ENCODE measurements at regions not wholly inside any gene's neighbourhood (a gene's known extent, or its start where the extent isn't known, plus 50 kb on each side); places are given as distances from the start of the nearest gene placed in this dataset.

DNA sequence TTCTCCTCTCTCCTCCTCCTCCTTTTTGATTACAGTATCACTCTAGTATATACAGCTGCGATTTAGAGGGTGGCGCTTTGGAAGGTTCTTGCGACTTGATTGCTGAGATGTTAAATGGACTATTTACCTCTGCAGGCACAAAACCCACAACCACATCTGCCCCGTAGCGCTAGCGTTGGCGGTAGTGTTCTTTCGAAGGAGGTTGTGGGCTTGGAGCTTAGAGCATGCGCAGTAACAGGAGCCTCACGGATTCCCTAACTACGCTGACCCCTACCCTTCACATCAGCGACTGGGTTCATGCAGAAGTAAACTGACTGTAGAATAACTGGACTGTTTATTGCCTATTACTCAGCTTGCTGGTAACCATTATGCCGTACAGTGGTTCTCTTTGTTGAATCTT lies 58.0 kb downstream of the CGGBP1 start:
- DNase-seq: peak in 1 of 2 donors; percentile 29
- Mint-ChIP-seq H3K4me1 (ENCODE audit: low read depth) (peaks cover 23% of the 10 kb centered on the region), H3K27me3 (ENCODE audit: low read depth) (no peaks in the 10 kb centered on the region), H3K27ac (no peak overlapping the region), H3K9me3 (no peaks in the 10 kb centered on the region), H3K4me3 (peak overlapping the region; percentile 26 to 51), H3K36me3 (ENCODE audit: insufficient read depth in 2 of 2) (no peaks in the 10 kb centered on the region)
- peak; percentile 46 to 50 for ATAC-seq (replicated peaks in 1 of 2)

DNA sequence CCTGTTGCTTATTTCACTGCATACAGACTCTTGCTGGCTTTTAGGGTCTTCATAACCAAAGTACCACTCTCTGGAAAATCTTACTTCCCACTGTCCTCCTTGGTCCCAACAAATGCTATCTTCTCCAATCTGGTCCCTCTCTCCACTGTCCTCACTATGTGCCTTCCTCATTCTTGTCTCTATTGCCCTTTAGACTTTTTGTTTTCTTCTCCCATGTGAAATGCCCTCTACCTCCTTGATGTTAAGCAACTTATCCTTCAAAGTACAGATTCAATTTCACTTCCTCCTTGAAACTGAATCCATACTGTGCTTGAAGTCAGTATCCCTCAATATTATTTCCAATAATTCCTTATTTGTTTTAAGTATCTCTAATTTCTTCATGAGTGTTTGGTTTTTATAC lies 60.8 kb downstream of the CGGBP1 start:
- Mint-ChIP-seq H3K4me3 (no peak overlapping the region), H3K27ac (no peak overlapping the region), H3K9me3 (no peaks in the 10 kb centered on the region), H3K4me1 (ENCODE audit: low read depth) (peaks cover 23% of the 10 kb centered on the region), H3K27me3 (ENCODE audit: low read depth) (no peaks in the 10 kb centered on the region), H3K36me3 (ENCODE audit: insufficient read depth in 2 of 2) (no peaks in the 10 kb centered on the region)
- no peak for ATAC-seq (replicated peaks in 1 of 2)
- no peak for DNase-seq

DNA sequence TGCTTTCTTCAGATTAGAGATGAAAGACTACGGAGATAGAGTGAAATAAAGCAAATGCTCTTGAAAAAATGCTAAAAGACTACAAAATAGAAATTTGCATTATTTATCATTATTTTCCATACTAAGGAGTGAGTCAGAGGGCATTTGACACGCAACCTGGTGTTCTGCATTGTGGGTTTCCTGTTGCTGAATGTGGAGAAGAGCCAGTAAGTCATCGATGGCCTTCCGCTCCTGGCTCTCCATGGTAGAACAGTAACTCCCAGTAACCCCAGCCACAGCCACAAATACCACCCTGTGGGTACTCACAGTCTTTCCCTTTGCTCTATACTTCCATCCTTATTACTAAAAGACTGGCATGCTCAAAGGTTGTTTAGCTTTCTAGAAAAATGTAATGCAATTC lies 61.5 kb downstream of the CGGBP1 start:
- no peaks in the 10 kb centered on the region for H3K36me3 Mint-ChIP-seq (ENCODE audit: insufficient read depth in 2 of 2)
- H3K27me3 Mint-ChIP-seq (ENCODE audit: low read depth): no peaks in the 10 kb centered on the region
- peak overlapping the region; percentile 22 for H3K27ac Mint-ChIP-seq
- no peaks in the 10 kb centered on the region for H3K9me3 Mint-ChIP-seq
- peaks cover 23% of the 10 kb centered on the region for H3K4me1 Mint-ChIP-seq (ENCODE audit: low read depth)
- DNase-seq: peak; percentile 50 to 64
- H3K4me3 Mint-ChIP-seq: peak overlapping the region; percentile 44 to 73
- peak; percentile 95 for ATAC-seq (replicated peaks in 1 of 2)

DNA sequence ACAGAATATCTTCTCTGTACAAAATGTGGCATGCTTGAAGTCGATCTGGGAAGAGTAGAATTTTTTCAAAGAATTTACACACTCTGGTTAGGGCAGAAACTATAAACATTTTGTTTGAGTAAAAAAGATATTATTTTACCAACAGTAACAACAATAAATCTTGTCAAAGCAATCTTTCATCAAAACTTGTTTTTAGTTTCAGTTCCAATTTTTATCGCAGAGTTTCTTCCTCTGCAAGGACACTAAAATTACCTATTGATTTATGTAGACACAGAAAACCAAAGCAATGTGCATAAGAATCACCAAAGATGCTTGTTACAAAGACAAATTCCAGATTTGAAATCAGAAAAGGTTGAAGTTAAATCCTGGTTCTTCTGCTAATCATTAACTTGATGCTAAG lies 61.9 kb downstream of the CGGBP1 start:
- DNase-seq (no peak), ATAC-seq (replicated peaks in 1 of 2) (no peak)
- Mint-ChIP-seq H3K4me3 (peak overlapping the region; percentile 44 to 73), H3K27ac (peak overlapping the region; percentile 22), H3K36me3 (ENCODE audit: insufficient read depth in 2 of 2) (no peaks in the 10 kb centered on the region), H3K27me3 (ENCODE audit: low read depth) (no peaks in the 10 kb centered on the region), H3K4me1 (ENCODE audit: low read depth) (peaks cover 23% of the 10 kb centered on the region), H3K9me3 (no peaks in the 10 kb centered on the region)

DNA sequence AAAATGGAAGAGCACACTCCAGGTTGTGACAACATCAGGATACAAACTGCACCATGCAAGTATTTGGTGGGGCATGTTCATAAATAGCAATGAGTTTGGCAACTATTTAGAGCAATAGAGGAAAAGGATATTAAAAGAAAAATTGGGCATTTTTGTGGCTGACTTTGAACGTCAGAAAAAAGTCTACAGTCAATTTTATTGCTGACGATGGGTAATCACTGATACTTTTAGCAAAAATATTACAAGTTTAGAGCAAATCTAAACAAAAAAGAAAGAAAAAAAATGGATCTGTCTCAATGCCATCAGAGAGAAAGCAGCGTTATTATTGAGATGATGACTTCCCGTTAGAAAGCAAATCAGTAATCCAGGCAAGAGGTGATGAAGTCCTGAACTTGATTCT lies 65.2 kb downstream of the CGGBP1 start:
- Mint-ChIP-seq H3K36me3 (ENCODE audit: insufficient read depth in 2 of 2) (no peaks in the 10 kb centered on the region), H3K4me3 (no peak overlapping the region), H3K4me1 (ENCODE audit: low read depth) (peaks cover 18% of the 10 kb centered on the region), H3K27ac (no peak overlapping the region), H3K27me3 (ENCODE audit: low read depth) (no peaks in the 10 kb centered on the region), H3K9me3 (no peaks in the 10 kb centered on the region)
- DNase-seq (no peak), ATAC-seq (replicated peaks in 1 of 2) (no peak)

DNA sequence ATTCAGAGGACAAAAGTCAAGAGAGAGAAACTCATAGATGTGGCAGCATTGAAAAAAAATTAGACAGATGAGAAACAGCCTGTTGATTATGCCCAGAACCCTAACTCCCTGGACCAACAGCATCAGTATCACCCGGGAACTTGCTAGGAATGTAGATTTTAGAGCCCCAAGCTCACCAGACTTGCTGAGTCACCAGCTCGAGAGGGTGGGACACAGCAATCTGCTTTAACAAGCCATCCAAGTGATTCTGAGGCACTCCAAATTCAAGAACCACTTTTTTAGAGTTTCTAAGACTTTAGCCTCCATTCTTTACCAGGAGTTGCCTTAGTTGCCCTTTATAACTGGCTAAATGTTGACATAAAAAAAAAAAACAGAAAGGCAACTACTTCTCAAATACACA lies 70.9 kb downstream of the CGGBP1 start:
- Mint-ChIP-seq H3K4me3 (no peak overlapping the region), H3K9me3 (no peaks in the 10 kb centered on the region), H3K4me1 (ENCODE audit: low read depth) (no peaks in the 10 kb centered on the region), H3K27ac (no peak overlapping the region), H3K27me3 (ENCODE audit: low read depth) (no peaks in the 10 kb centered on the region), H3K36me3 (ENCODE audit: insufficient read depth in 2 of 2) (no peaks in the 10 kb centered on the region)
- no peak for ATAC-seq (replicated peaks in 1 of 2)
- no peak for DNase-seq

DNA sequence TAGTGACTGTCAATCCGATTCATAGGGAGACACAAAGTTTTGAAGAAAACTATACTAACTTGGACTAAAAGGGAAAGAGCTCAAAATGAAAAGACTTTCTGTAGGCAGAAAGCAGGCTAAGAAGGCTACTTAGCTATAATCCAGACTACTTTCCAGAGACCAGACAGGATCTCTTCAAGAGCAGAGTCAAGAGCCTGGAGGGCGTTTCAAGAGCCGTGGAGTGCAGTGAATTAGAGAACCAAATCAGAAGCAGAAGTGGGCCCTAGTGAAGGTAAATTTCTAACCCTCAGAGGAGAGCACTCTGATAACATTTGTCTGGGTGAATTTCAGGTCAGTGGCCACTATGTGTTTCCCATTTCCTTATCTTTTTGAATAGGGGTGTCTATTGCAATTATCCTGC lies 76.4 kb downstream of the CGGBP1 start:
- Mint-ChIP-seq H3K36me3 (ENCODE audit: insufficient read depth in 2 of 2) (no peaks in the 10 kb centered on the region), H3K4me1 (ENCODE audit: low read depth) (no peaks in the 10 kb centered on the region), H3K27me3 (ENCODE audit: low read depth) (no peaks in the 10 kb centered on the region), H3K4me3 (no peak overlapping the region), H3K27ac (no peak overlapping the region), H3K9me3 (no peaks in the 10 kb centered on the region)
- DNase-seq: no peak
- ATAC-seq (replicated peaks in 1 of 2): no peak

DNA sequence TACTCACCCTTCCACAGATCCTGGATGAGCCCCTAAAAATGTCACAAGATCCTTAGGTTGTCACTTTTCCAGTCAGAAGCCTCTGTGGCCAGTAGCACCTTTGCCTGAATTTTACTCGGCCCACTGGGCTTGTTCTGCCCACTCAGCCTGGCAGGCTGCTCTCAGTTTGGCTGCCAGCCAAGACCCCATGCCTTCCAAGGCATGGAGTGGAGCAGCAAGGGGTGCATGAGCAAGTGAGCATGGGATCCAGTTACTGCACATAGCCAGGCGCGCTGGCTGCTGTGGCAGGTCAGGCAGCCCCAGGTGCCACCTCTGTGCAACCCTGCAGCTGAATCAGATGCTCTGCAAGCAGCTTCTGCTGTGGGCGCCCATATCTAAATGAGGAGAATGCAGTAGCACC lies 79.3 kb downstream of the CGGBP1 start:
- H3K27me3 Mint-ChIP-seq (ENCODE audit: low read depth): no peaks in the 10 kb centered on the region
- H3K36me3 Mint-ChIP-seq (ENCODE audit: insufficient read depth in 2 of 2): no peaks in the 10 kb centered on the region
- no peaks in the 10 kb centered on the region for H3K4me1 Mint-ChIP-seq (ENCODE audit: low read depth)
- ATAC-seq (replicated peaks in 1 of 2): no peak
- H3K9me3 Mint-ChIP-seq: no peaks in the 10 kb centered on the region
- H3K27ac Mint-ChIP-seq: no peak overlapping the region
- no peak for DNase-seq
- no peak overlapping the region for H3K4me3 Mint-ChIP-seq

DNA sequence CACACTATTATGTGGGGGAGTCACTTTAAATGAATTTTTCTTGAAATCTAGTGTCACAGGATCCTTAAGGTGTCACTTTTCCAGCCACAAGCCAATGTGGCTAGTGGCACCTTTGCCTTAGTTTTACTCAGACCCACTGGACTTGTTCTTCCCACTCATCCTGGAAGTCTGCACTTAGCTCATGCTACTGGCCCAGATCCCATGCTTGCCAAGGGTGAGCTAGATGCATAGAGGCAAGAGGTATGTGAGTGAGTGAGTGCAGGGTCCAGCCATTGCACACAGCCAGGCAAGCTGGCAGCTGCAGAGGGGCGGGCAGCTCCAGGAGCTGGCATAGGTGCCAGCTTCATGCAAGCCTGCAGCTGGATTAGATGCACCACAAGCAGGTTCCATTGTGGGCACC lies 81.0 kb downstream of the CGGBP1 start:
- Mint-ChIP-seq H3K4me3 (no peak overlapping the region), H3K4me1 (ENCODE audit: low read depth) (no peaks in the 10 kb centered on the region), H3K27ac (no peak overlapping the region), H3K36me3 (ENCODE audit: insufficient read depth in 2 of 2) (no peaks in the 10 kb centered on the region), H3K27me3 (ENCODE audit: low read depth) (no peaks in the 10 kb centered on the region), H3K9me3 (no peaks in the 10 kb centered on the region)
- ATAC-seq (replicated peaks in 1 of 2) (no peak), DNase-seq (no peak)

DNA sequence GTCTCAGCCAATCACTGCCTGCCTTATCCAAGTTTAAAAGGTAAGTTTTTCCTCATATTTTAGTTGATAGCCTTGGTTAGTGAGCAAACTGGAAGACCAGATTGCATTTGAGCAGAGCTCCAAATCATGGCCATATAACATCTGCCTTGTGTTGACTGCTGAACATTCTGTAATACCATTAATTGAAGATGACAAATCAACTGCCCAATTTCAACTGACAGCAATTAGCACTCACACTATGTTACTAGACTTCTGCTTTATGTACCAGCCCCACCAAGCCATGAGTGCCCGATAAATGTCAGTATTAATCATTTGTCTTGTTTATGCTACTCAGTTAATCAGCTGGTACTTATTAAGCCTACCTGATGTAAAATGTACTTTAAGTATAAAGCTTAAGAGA lies 83.1 kb downstream of the CGGBP1 start:
- Mint-ChIP-seq H3K4me1 (ENCODE audit: low read depth) (no peaks in the 10 kb centered on the region), H3K27ac (no peak overlapping the region), H3K4me3 (no peak overlapping the region), H3K27me3 (ENCODE audit: low read depth) (no peaks in the 10 kb centered on the region), H3K9me3 (no peaks in the 10 kb centered on the region), H3K36me3 (ENCODE audit: insufficient read depth in 2 of 2) (no peaks in the 10 kb centered on the region)
- no peak for DNase-seq
- no peak for ATAC-seq (replicated peaks in 1 of 2)

DNA sequence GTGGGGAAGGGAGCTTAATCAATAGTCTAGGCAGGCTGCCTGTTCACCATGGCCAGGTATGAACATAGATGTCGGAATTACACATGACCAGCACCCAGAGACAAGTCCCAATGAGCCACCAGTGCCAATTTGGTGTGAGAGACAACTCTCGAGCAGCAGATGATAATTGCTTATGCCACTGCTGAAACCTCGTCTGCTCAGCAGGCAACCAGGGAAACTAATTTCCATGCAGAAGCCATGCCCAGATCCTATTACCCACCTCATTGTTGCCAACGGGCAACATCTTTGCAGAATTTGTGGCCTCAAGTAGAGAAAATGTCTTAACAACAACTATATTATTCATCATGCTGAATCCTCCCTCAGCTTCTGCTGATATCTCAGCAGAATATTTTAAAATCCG lies 84.9 kb downstream of the CGGBP1 start:
- Mint-ChIP-seq H3K4me1 (ENCODE audit: low read depth) (no peaks in the 10 kb centered on the region), H3K27me3 (ENCODE audit: low read depth) (no peaks in the 10 kb centered on the region), H3K9me3 (no peaks in the 10 kb centered on the region), H3K36me3 (ENCODE audit: insufficient read depth in 2 of 2) (no peaks in the 10 kb centered on the region), H3K4me3 (no peak overlapping the region), H3K27ac (no peak overlapping the region)
- ATAC-seq (replicated peaks in 1 of 2): no peak
- DNase-seq: no peak

DNA sequence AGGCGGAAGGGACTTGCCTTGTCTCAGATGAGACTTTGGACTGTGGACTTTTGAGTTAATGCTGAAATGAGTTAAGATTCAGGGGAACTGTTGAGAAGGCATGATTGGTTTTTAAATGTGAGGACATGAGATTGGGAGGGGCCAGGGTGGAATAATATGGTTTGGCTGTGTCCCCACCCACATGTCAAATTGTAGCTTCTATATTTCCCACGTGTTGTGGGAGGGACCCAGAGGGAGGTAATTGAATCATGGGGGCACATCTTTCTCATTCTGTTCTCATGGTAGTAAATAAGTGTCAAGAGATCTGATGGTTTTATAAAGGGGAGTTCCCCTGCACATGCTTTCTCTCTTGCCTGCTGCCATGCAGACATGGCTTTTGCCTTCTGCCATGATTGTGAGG lies 89.2 kb downstream of the CGGBP1 start:
- Mint-ChIP-seq H3K4me3 (no peak overlapping the region), H3K4me1 (ENCODE audit: low read depth) (no peaks in the 10 kb centered on the region), H3K36me3 (ENCODE audit: insufficient read depth in 2 of 2) (no peaks in the 10 kb centered on the region), H3K27ac (no peak overlapping the region), H3K27me3 (ENCODE audit: low read depth) (no peaks in the 10 kb centered on the region), H3K9me3 (no peaks in the 10 kb centered on the region)
- ATAC-seq (replicated peaks in 1 of 2) (no peak), DNase-seq (no peak)

DNA sequence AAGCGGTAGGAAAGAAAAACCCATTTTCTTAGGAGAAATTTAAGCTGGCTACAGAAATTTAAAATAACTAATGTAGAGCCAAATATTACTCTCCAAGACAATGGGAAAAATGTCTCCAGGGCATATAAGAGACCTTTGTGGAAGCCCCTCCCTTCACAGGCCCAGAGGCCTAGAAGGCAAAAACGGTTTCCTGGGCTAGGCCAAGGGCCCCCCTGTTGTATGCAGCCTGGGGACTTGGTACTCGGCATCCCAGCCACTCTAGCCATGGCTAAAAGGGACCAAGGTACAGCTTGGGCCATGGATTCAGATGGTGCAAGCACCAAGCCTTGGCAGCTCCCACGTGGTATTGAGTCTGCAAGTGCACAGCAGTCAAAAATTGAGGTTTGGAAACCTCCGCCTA lies 90.1 kb downstream of the CGGBP1 start:
- no peak overlapping the region for H3K4me3 Mint-ChIP-seq
- DNase-seq (no peak), ATAC-seq (replicated peaks in 1 of 2) (no peak)
- no peaks in the 10 kb centered on the region for H3K4me1 Mint-ChIP-seq (ENCODE audit: low read depth)
- no peaks in the 10 kb centered on the region for H3K27me3 Mint-ChIP-seq (ENCODE audit: low read depth)
- H3K27ac Mint-ChIP-seq: no peak overlapping the region
- H3K36me3 Mint-ChIP-seq (ENCODE audit: insufficient read depth in 2 of 2): no peaks in the 10 kb centered on the region
- no peaks in the 10 kb centered on the region for H3K9me3 Mint-ChIP-seq

DNA sequence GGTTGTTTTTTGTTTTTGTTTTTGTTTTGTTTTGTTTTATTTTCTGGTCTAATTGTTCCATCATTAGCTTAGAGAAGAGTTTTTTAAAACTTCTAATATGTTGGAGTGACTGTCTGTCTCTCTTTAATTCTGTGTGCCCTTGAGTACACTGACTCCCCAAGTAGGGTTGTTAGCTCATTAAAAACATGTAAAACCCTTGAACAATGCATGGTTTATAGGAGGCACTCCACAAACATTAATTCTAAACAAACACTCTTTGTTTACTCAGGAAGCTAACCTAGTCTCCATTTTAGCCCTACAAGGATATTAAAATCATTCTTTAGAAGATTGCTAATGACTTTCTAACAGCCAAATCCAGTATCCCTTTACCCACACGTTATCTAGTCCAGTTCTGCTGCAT lies 100.5 kb downstream of the CGGBP1 start:
- Mint-ChIP-seq H3K27ac (no peak overlapping the region), H3K36me3 (ENCODE audit: insufficient read depth in 2 of 2) (no peaks in the 10 kb centered on the region), H3K27me3 (ENCODE audit: low read depth) (peaks cover 8% of the 10 kb centered on the region), H3K4me3 (no peak overlapping the region), H3K9me3 (no peaks in the 10 kb centered on the region), H3K4me1 (ENCODE audit: low read depth) (no peaks in the 10 kb centered on the region)
- ATAC-seq (replicated peaks in 1 of 2) (no peak), DNase-seq (no peak)

DNA sequence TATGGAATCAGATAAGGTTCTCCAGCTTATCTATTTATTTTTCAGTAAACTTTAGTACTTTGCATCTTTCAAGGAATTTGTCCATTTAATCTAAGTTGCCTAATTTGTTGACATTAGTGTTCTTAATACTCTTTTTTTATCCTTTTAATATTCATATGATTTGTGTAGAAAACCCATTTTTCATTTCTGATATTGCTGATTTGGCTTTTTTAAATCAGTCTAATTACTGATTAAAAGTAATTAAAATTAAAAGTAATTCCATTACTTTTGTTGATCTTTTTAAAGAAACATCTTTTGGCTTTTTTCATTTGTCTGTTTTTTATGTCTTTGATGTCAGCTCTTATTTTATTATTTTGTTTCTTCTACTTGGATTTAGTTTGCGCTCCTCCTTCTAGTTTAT lies 101.2 kb downstream of the CGGBP1 start:
- Mint-ChIP-seq H3K9me3 (no peaks in the 10 kb centered on the region), H3K27me3 (ENCODE audit: low read depth) (peaks cover 8% of the 10 kb centered on the region), H3K36me3 (ENCODE audit: insufficient read depth in 2 of 2) (no peaks in the 10 kb centered on the region), H3K4me3 (no peak overlapping the region), H3K4me1 (ENCODE audit: low read depth) (no peaks in the 10 kb centered on the region), H3K27ac (no peak overlapping the region)
- ATAC-seq (replicated peaks in 1 of 2) (no peak), DNase-seq (no peak)
